ELR (cell line): ENCODE measurements at regions not wholly inside any gene's neighbourhood (a gene's known extent, or its start where the extent isn't known, plus 50 kb on each side); places are given as distances from the start of the nearest gene placed in this dataset.

Experiments
- DNase-seq: peaks from one replicate; pipeline ENCODE4 v3.0.0-alpha.2; 2015; ENCODE audit warnings: low read depth

GRCh38 chr18:73101977-73102376 is 234.2 kb upstream of the NETO1 start:
- no peak for DNase-seq

GRCh38 chr18:73101491-73101890 is 233.7 kb upstream of the NETO1 start:
- DNase-seq: peak; percentile 3

GRCh38 chr18:73099759-73100158 is 232.0 kb upstream of the NETO1 start:
- no peak for DNase-seq

- no peak for DNase-seq
Observed at GRCh38 chr18:73093687-73094250, 226.0 kb upstream of the NETO1 start.

- DNase-seq: no peak
Observed at GRCh38 chr18:73088445-73088844, 220.7 kb upstream of the NETO1 start.

- no peak for DNase-seq
Observed at GRCh38 chr18:73087282-73087977, 219.6 kb upstream of the NETO1 start.

- DNase-seq: no peak
Observed at GRCh38 chr18:73079920-73080319, 212.1 kb upstream of the NETO1 start.

GRCh38 chr18:73060666-73061288 is 193.0 kb upstream of the NETO1 start:
- DNase-seq: no peak

- no peak for DNase-seq
Observed at GRCh38 chr18:73059280-73059679, 191.5 kb upstream of the NETO1 start.

GRCh38 chr18:73047688-73048087 is 179.9 kb upstream of the NETO1 start:
- no peak for DNase-seq

GRCh38 chr18:73045037-73045436 is 177.2 kb upstream of the NETO1 start:
- no peak for DNase-seq

- no peak for DNase-seq
Observed at GRCh38 chr18:73043611-73044010, 175.8 kb upstream of the NETO1 start.

- no peak for DNase-seq
Observed at GRCh38 chr18:73043211-73043610, 175.4 kb upstream of the NETO1 start.

GRCh38 chr18:73040247-73040646 is 172.5 kb upstream of the NETO1 start:
- DNase-seq: no peak

- DNase-seq: no peak
Observed at GRCh38 chr18:73038336-73038735, 170.5 kb upstream of the NETO1 start.

GRCh38 chr18:73023975-73024374 is 156.2 kb upstream of the NETO1 start:
- no peak for DNase-seq

GRCh38 chr18:73009691-73010090 is 141.9 kb upstream of the NETO1 start:
- no peak for DNase-seq

GRCh38 chr18:73007915-73008308 is 140.1 kb upstream of the NETO1 start:
- no peak for DNase-seq

- DNase-seq: no peak
Observed at GRCh38 chr18:73007195-73007914, 139.6 kb upstream of the NETO1 start.

GRCh38 chr18:73006331-73006730 is 138.5 kb upstream of the NETO1 start:
- DNase-seq: no peak

GRCh38 chr18:73004260-73004659 is 136.5 kb upstream of the NETO1 start:
- DNase-seq: no peak

- no peak for DNase-seq
Observed at GRCh38 chr18:72999971-73000607, 132.3 kb upstream of the NETO1 start.

- no peak for DNase-seq
Observed at GRCh38 chr18:72995558-72995957, 127.8 kb upstream of the NETO1 start.
